ENCODE measurements at regions not wholly inside any gene's neighbourhood (a gene's known extent, or its start where the extent isn't known, plus 50 kb on each side); places are given as distances from the start of the nearest gene placed in this dataset.

DNA sequence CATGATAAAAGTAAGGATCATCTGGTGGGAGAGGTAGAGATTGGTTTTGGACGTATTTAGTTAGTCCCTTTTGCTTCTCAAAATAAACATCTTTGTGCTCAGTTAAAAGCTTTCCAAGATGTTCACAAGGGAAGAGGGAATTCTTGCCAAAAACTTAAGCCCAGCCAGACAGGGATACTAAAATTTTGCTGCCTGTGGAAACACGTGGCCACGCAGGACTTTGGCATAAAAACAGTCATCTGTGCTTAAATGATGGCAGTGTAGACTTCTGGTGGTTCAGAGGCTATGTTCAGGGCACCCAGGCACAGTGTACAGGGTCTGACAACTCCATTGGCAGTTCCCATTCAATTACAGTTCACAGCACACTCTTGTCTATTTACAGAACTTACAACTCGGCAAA, 93.2 kb upstream of the JADE1 start:
- Histone ChIP-seq H3K4me3 (ENCODE audit: low read length, poor library complexity, severe bottlenecking) (no peak overlapping the region), H3K27me3 (ENCODE audit: insufficient read depth, low read length, poor library complexity, severe bottlenecking) (no peaks in the 10 kb centered on the region), H3K9ac (ENCODE audit: low read depth, low read length, poor library complexity, severe bottlenecking) (no peak overlapping the region), H3K36me3 (ENCODE audit: insufficient read depth, low read length) (no peaks in the 10 kb centered on the region), H2AFZ (ENCODE audit: low read length) (no peak overlapping the region), H3F3A (ENCODE audit: low read depth) (no peaks in the 10 kb centered on the region), H3K4me1 (ENCODE audit: insufficient read depth, low read length, poor library complexity, severe bottlenecking) (no peaks in the 10 kb centered on the region), H3K9me3 (ENCODE audit: insufficient read depth, low read depth, low read length) (no peaks in the 10 kb centered on the region), H4K20me1 (ENCODE audit: insufficient read depth, low read length, poor library complexity, severe bottlenecking) (no peaks in the 10 kb centered on the region), H3K4me2 (ENCODE audit: low read depth, low read length, poor library complexity, severe bottlenecking) (no peak overlapping the region), H3K79me2 (ENCODE audit: insufficient read depth, low read length) (no peaks in the 10 kb centered on the region), H3K9me2 (replicated peaks; ENCODE audit: low read depth, low read length) (no peaks in the 10 kb centered on the region)
- no peak for TF ChIP-seq EZH2phosphoT487 (IDR thresholded peaks at IDR 0.05; ENCODE audit: borderline replicate concordance)
- TF ChIP-seq, protein P1, sequence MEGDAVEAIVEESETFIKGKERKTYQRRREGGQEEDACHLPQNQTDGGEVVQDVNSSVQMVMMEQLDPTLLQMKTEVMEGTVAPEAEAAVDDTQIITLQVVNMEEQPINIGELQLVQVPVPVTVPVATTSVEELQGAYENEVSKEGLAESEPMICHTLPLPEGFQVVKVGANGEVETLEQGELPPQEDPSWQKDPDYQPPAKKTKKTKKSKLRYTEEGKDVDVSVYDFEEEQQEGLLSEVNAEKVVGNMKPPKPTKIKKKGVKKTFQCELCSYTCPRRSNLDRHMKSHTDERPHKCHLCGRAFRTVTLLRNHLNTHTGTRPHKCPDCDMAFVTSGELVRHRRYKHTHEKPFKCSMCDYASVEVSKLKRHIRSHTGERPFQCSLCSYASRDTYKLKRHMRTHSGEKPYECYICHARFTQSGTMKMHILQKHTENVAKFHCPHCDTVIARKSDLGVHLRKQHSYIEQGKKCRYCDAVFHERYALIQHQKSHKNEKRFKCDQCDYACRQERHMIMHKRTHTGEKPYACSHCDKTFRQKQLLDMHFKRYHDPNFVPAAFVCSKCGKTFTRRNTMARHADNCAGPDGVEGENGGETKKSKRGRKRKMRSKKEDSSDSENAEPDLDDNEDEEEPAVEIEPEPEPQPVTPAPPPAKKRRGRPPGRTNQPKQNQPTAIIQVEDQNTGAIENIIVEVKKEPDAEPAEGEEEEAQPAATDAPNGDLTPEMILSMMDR (conservative IDR thresholded peaks at IDR 0.05; ENCODE audit: low read length) = no peak

GRCh38 chr4:128715616-128716015, 93.9 kb upstream of the JADE1 start:
- no peak overlapping the region for H3K4me2 ChIP-seq (ENCODE audit: low read depth, low read length, poor library complexity, severe bottlenecking)
- no peak overlapping the region for H3K9ac ChIP-seq (ENCODE audit: low read depth, low read length, poor library complexity, severe bottlenecking)
- H3K79me2 ChIP-seq (ENCODE audit: insufficient read depth, low read length) = no peaks in the 10 kb centered on the region
- no peaks in the 10 kb centered on the region for H3K4me1 ChIP-seq (ENCODE audit: insufficient read depth, low read length, poor library complexity, severe bottlenecking)
- no peaks in the 10 kb centered on the region for H3K27me3 ChIP-seq (ENCODE audit: insufficient read depth, low read length, poor library complexity, severe bottlenecking)
- no peaks in the 10 kb centered on the region for H3K9me2 ChIP-seq (replicated peaks; ENCODE audit: low read depth, low read length)
- H4K20me1 ChIP-seq (ENCODE audit: insufficient read depth, low read length, poor library complexity, severe bottlenecking) = no peaks in the 10 kb centered on the region
- H3K9me3 ChIP-seq (ENCODE audit: insufficient read depth, low read depth, low read length) = no peaks in the 10 kb centered on the region
- TF ChIP-seq EZH2phosphoT487 (IDR thresholded peaks at IDR 0.05; ENCODE audit: borderline replicate concordance) = no peak
- TF ChIP-seq, protein P1 (conservative IDR thresholded peaks at IDR 0.05; ENCODE audit: low read length) = no peak
- no peak overlapping the region for H2AFZ ChIP-seq (ENCODE audit: low read length)
- no peaks in the 10 kb centered on the region for H3F3A ChIP-seq (ENCODE audit: low read depth)
- no peak overlapping the region for H3K4me3 ChIP-seq (ENCODE audit: low read length, poor library complexity, severe bottlenecking)
- no peaks in the 10 kb centered on the region for H3K36me3 ChIP-seq (ENCODE audit: insufficient read depth, low read length)

- no peaks in the 10 kb centered on the region for H3K79me2 ChIP-seq (ENCODE audit: insufficient read depth, low read length)
- no peak overlapping the region for H2AFZ ChIP-seq (ENCODE audit: low read length)
- TF ChIP-seq EZH2phosphoT487 (IDR thresholded peaks at IDR 0.05; ENCODE audit: borderline replicate concordance) = no peak
- TF ChIP-seq, protein P1 (conservative IDR thresholded peaks at IDR 0.05; ENCODE audit: low read length) = no peak
- H3K4me1 ChIP-seq (ENCODE audit: insufficient read depth, low read length, poor library complexity, severe bottlenecking) = no peaks in the 10 kb centered on the region
- no peaks in the 10 kb centered on the region for H3K9me3 ChIP-seq (ENCODE audit: insufficient read depth, low read depth, low read length)
- no peaks in the 10 kb centered on the region for H3K27me3 ChIP-seq (ENCODE audit: insufficient read depth, low read length, poor library complexity, severe bottlenecking)
- H3K36me3 ChIP-seq (ENCODE audit: insufficient read depth, low read length) = no peaks in the 10 kb centered on the region
- no peaks in the 10 kb centered on the region for H3K9me2 ChIP-seq (replicated peaks; ENCODE audit: low read depth, low read length)
- H3K4me3 ChIP-seq (ENCODE audit: low read length, poor library complexity, severe bottlenecking) = no peak overlapping the region
- no peaks in the 10 kb centered on the region for H3F3A ChIP-seq (ENCODE audit: low read depth)
- H4K20me1 ChIP-seq (ENCODE audit: insufficient read depth, low read length, poor library complexity, severe bottlenecking) = no peaks in the 10 kb centered on the region
- H3K4me2 ChIP-seq (ENCODE audit: low read depth, low read length, poor library complexity, severe bottlenecking) = no peak overlapping the region
- H3K9ac ChIP-seq (ENCODE audit: low read depth, low read length, poor library complexity, severe bottlenecking) = no peak overlapping the region
Measured at GRCh38 chr4:128711361-128711760, 98.1 kb upstream of the JADE1 start.
